GM12872 (cell line): ENCODE measurements at regions not wholly inside any gene's neighbourhood (a gene's known extent, or its start where the extent isn't known, plus 50 kb on each side); places are given as distances from the start of the nearest gene placed in this dataset.

Experiments used
- CTCF ChIP-seq: IDR thresholded peaks from 3 replicates; pipeline ENCODE4 v1.5.1; 2011; ENCODE audit warnings: low read depth, mild to moderate bottlenecking, low read length, moderate library complexity; ENCODE audit not compliant: insufficient read depth

GRCh38 chr4:4659871-4660651, 118.2 kb upstream of the STX18 start:
- TF ChIP-seq CTCF = no peak

DNA sequence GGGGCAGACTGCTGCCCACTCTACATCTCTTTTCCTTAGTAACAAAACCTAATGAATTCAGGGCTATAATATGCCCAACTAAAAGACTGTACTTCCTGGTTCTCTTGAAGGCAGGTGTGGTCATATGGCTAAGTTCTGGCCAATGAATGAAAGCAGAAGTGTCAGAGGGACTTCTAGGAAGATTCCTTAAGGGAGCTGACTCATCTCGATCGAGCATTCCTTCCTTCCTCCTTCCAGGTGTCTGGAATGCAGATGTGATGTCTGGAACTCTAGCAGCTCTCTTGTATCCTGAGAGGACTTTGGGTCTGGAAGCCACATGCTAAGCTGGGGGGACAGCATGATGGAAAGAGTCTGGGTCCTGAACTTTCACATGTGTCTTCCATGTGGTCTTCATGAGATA, 116.2 kb upstream of the STX18 start:
- TF ChIP-seq CTCF = no peak

- no peak for TF ChIP-seq CTCF
Observed at GRCh38 chr4:4656977-4657376, 115.1 kb upstream of the STX18 start.

DNA sequence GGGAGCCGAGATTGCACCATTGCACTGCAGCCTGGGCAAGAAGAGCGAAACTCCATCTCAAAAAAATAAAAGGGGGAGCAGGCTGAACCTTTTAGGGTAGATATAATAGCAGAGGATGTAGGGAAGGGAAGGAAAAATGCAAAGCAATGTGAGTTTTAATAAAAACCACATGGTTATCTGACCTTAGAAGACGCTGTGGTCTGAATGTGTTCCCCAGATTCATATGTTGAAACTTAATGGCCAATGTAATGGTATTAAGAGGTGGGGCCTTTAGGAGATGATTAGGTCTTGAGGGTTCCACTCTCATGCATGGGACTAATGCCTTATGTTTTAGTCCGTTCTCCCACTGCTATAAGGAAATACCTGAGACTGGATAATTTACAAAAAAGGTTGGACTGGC, 114.1 kb upstream of the STX18 start:
- TF ChIP-seq CTCF = no peak

- TF ChIP-seq CTCF = no peak
Observed at GRCh38 chr4:4655011-4655410, 113.2 kb upstream of the STX18 start.

GRCh38 chr4:4651811-4652755, 110.2 kb upstream of the STX18 start:
- TF ChIP-seq CTCF = no peak

- no peak for TF ChIP-seq CTCF
Observed at GRCh38 chr4:4647041-4647440, 105.2 kb upstream of the STX18 start.
